A673 (cell line): ENCODE measurements at regions not wholly inside any gene's neighbourhood (a gene's known extent, or its start where the extent isn't known, plus 50 kb on each side); places are given as distances from the start of the nearest gene placed in this dataset. TPM values are rescaled to one million over a fixed set of nuclear protein-coding genes. Genes with fewer than 3 reads are reported as not detected.

Experiments
- BruUV-seq: library from RNA; stranded (reverse); fragments of 400-500 nt; replicated peaks from 2 replicates; lab custom pipeline; 2021; lab: Mats Ljungman, UMichigan
- CTCF ChIA-PET: fragments of 300-600 bp; sonication (Branson Sonifier 250); formaldehyde crosslinking; loops from one replicate; lab custom pipeline; 2022; ENCODE audit warnings: antibody characterized with exemption; lab: Charles Lee
- POLR2A ChIA-PET: fragments of 300-600 bp; sonication (Branson Sonifier 250); formaldehyde crosslinking; loops from one replicate; lab custom pipeline; 2022; ENCODE audit warnings: antibody characterized with exemption; ENCODE audit not compliant: low non-redundant PET; lab: Charles Lee
- DNase-seq: peaks from one replicate; pipeline ENCODE4 v3.0.0-alpha.2; 2015; ENCODE audit warnings: low spot score
- H3K27ac ChIP-seq: fragments of 200-600 bp; sonication (generic); 2 replicates; pipeline ENCODE4 v1.5.1; 2016; ENCODE audit warnings: mixed run types, low read depth, mild to moderate bottlenecking, mixed read lengths, antibody characterized with exemption, low read length; ENCODE audit not compliant: poor library complexity, severe bottlenecking
- H3K27me3 ChIP-seq: fragments of 200-600 bp; sonication (generic); replicated peaks from 2 replicates; pipeline ENCODE4 v1.6.1; 2017; ENCODE audit warnings: mixed run types, low read depth, mild to moderate bottlenecking, mixed read lengths, antibody characterized with exemption, low read length; ENCODE audit not compliant: insufficient read depth, poor library complexity
- H3K36me3 ChIP-seq: fragments of 200-600 bp; sonication (generic); 2 replicates; pipeline ENCODE4 v1.6.1; 2016; ENCODE audit warnings: mixed run types, mild to moderate bottlenecking, mixed read lengths, antibody characterized with exemption, low read length; ENCODE audit not compliant: insufficient read depth, poor library complexity, severe bottlenecking
- H3K4me1 ChIP-seq: fragments of 200-600 bp; sonication (generic); 2 replicates; pipeline ENCODE4 v1.6.1; 2017; ENCODE audit warnings: mixed run types, mild to moderate bottlenecking, mixed read lengths, antibody characterized with exemption, low read length; ENCODE audit not compliant: insufficient read depth, poor library complexity, severe bottlenecking
- H3K4me3 ChIP-seq: fragments of 200-600 bp; sonication (generic); 2 replicates; pipeline ENCODE4 v1.5.1; 2016; ENCODE audit warnings: low read depth, mixed run types, mild to moderate bottlenecking, mixed read lengths, low read length; ENCODE audit not compliant: poor library complexity, severe bottlenecking
- H3K9me3 ChIP-seq: fragments of 200-600 bp; sonication (generic); 2 replicates; pipeline ENCODE4 v1.6.1; 2016; ENCODE audit warnings: mixed run types, low read depth, mild to moderate bottlenecking, mixed read lengths, antibody characterized with exemption, low read length; ENCODE audit not compliant: poor library complexity, severe bottlenecking
- EZH2 ChIP-seq: fragments of 200-600 bp; sonication (generic); IDR thresholded peaks from 2 replicates; pipeline ENCODE4 v1.6.1; 2017; ENCODE audit warnings: borderline replicate concordance, low read depth, mild to moderate bottlenecking, mixed read lengths, antibody characterized with exemption, low read length; ENCODE audit not compliant: poor library complexity, severe bottlenecking
- intact Hi-C: fragments of 100-400 bp; cut with micrococcal nuclease; formaldehyde crosslinking; loops from one replicate; pipeline ENCODE4 v1.10.0; 2022; ENCODE audit not compliant: unreplicated experiment
- microRNA-seq: library from miRNA; unstranded; fragments of <30 nt; microRNA quantifications from one replicate; pipeline ENCODE4 v1.2.0, GENCODE V29; 2021
- TF ChIP-seq, protein P1 (sequence below): fragments of 300-800, 200-600 bp; sonication (generic); conservative IDR thresholded peaks from 2 replicates; pipeline ENCODE4 v1.5.1; 2017; ENCODE audit warnings: low read depth, mild to moderate bottlenecking, antibody characterized with exemption, low read length, moderate library complexity, mixed read lengths

DNA sequence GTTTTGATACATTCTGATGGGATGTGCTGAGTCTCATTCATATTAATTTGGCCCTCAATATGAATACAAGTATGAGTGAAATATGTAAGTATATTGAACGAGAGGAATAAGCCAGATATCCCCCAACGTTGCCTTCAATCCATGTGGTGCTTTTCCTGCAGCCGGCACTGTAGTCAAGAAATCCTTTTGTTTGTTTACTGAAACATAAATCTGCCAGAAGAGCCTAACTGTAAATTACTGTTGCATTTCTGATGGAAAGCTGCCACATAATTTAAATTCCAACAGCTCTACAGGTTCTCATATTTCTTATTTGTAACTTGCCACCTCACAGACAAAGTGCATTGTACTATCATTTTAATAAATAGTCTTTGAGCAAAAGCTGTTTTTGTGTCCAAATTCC lies 314.0 kb downstream of the KBTBD8 start:
- no peaks in the 10 kb centered on the region for H3K27me3 ChIP-seq
- CTCF ChIA-PET, result no interaction called here
- BruUV-seq, result no TSS peak
- H3K9me3 ChIP-seq, result no peaks in the 10 kb centered on the region
- no peak overlapping the region for H3K27ac ChIP-seq
- POLR2A ChIA-PET, result no interaction called here
- no peak for DNase-seq
- no peak overlapping the region for H3K4me3 ChIP-seq
- TF ChIP-seq, protein P1, sequence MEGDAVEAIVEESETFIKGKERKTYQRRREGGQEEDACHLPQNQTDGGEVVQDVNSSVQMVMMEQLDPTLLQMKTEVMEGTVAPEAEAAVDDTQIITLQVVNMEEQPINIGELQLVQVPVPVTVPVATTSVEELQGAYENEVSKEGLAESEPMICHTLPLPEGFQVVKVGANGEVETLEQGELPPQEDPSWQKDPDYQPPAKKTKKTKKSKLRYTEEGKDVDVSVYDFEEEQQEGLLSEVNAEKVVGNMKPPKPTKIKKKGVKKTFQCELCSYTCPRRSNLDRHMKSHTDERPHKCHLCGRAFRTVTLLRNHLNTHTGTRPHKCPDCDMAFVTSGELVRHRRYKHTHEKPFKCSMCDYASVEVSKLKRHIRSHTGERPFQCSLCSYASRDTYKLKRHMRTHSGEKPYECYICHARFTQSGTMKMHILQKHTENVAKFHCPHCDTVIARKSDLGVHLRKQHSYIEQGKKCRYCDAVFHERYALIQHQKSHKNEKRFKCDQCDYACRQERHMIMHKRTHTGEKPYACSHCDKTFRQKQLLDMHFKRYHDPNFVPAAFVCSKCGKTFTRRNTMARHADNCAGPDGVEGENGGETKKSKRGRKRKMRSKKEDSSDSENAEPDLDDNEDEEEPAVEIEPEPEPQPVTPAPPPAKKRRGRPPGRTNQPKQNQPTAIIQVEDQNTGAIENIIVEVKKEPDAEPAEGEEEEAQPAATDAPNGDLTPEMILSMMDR, result no peak
- TF ChIP-seq EZH2, result no peak
- intact Hi-C loops, result no loop called here
- no peaks in the 10 kb centered on the region for H3K4me1 ChIP-seq
- no peaks in the 10 kb centered on the region for H3K36me3 ChIP-seq

DNA sequence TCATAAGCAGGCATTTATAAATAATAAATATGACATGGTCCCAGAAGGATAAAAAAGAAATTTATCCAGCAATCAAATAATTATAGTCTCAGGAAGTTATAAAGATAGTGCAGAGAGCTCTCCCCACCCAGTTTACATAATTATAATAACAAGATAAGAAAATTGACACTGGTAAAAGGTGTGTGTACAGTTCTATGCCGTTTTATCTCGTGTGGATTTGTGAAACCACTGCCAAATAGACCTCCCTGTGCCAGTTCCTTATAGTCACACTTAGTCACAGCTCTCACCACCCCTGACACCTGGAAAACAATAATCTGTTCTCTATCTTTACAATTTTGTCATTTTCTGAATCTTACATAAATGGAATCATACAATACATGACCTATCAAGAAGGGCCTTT lies 320.1 kb downstream of the KBTBD8 start:
- CTCF ChIA-PET, result no interaction called here
- no peaks in the 10 kb centered on the region for H3K36me3 ChIP-seq
- no peaks in the 10 kb centered on the region for H3K27me3 ChIP-seq
- BruUV-seq, result no TSS peak
- no peaks in the 10 kb centered on the region for H3K4me1 ChIP-seq
- H3K27ac ChIP-seq, result no peak overlapping the region
- intact Hi-C loops, result no loop called here
- TF ChIP-seq EZH2, result no peak
- TF ChIP-seq, protein P1, result no peak
- POLR2A ChIA-PET, result no interaction called here
- no peaks in the 10 kb centered on the region for H3K9me3 ChIP-seq
- DNase-seq, result no peak
- no peak overlapping the region for H3K4me3 ChIP-seq

DNA sequence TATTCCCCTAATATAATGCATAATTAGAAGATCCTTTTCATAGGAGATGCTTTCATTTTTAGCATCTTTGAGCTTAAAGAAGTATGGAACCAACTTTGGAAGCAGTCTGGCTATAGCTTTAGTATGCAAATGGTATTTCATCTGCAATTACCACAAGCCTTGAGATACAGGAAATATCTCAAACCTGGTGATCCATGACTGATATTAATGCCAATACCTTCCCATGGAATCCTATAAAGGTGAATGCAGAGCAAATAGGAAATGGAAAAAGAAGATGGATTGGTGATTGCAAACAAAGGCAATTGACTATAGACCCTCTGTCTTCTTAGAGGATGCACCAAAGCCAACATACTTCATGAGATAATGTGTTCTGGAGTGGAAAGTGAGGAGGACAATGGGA lies 326.4 kb downstream of the KBTBD8 start:
- no TSS peak for BruUV-seq
- H3K36me3 ChIP-seq, result no peaks in the 10 kb centered on the region

More for the DNA sequence above, 326.4 kb downstream of the KBTBD8 start:
- DNase-seq, result no peak
- no peak for TF ChIP-seq EZH2
- TF ChIP-seq, protein P1, result no peak
- ChIA-PET POLR2A (no interaction called here), CTCF (no interaction called here)
- Histone ChIP-seq H3K27me3 (no peaks in the 10 kb centered on the region), H3K4me1 (no peaks in the 10 kb centered on the region), H3K4me3 (no peak overlapping the region), H3K27ac (no peak overlapping the region), H3K9me3 (no peaks in the 10 kb centered on the region)
- intact Hi-C loops, result no loop called here

Small RNAs in the stretch of these regions (microRNA-seq; reads per million reads assigned to microRNA genes)
- gene MIR4272, result not detected
